IPS-15b (cell line): ENCODE measurements at regions not wholly inside any gene's neighbourhood (a gene's known extent, or its start where the extent isn't known, plus 50 kb on each side); places are given as distances from the start of the nearest gene placed in this dataset.

Experiments used
- H3K27me3 ChIP-seq: one replicate; pipeline ENCODE4 v1.6.1; 2013; ENCODE audit warnings: low read length; ENCODE audit not compliant: control insufficient read depth, insufficient read depth
- H3K36me3 ChIP-seq: one replicate; pipeline ENCODE4 v1.6.1; 2013; ENCODE audit warnings: low read length; ENCODE audit not compliant: control insufficient read depth, insufficient read depth
- H3K4me1 ChIP-seq: one replicate; pipeline ENCODE4 v1.6.1; 2013; ENCODE audit warnings: mild to moderate bottlenecking, low read length; ENCODE audit not compliant: control insufficient read depth, insufficient read depth
- H3K4me3 ChIP-seq: one replicate; pipeline ENCODE4 v1.5.1; 2013; ENCODE audit warnings: low read depth, low read length
- H3K9ac ChIP-seq: one replicate; pipeline ENCODE4 v1.6.1; 2013; ENCODE audit warnings: low read depth, mild to moderate bottlenecking, low read length
- H3K9me3 ChIP-seq: one replicate; pipeline ENCODE4 v1.6.1; 2013; ENCODE audit warnings: mild to moderate bottlenecking, low read length; ENCODE audit not compliant: control insufficient read depth, insufficient read depth

DNA sequence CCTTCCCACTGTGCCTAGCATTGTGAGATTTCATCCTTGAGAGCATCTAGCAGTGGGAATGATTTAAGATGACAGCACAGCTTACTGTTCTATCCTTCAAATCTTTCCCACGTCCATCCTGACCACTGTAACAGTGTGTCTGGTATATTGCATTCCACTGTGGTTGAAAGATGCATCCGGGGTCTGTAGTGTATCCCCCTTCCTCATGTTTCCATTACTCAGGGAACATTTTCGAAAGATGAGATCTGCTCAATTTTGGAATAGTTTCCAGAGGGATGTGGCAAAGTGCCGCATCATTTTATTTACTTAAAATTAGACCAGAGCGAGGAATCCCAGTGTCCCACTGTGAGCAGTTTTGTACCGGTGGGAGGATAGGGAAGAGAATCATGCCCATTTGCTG lies 407.1 kb upstream of the PAPPA start:
- Histone ChIP-seq H3K27me3 (no peaks in the 10 kb centered on the region), H3K4me3 (no peak overlapping the region), H3K36me3 (no peaks in the 10 kb centered on the region), H3K4me1 (no peaks in the 10 kb centered on the region), H3K9me3 (no peaks in the 10 kb centered on the region), H3K9ac (no peak overlapping the region)

DNA sequence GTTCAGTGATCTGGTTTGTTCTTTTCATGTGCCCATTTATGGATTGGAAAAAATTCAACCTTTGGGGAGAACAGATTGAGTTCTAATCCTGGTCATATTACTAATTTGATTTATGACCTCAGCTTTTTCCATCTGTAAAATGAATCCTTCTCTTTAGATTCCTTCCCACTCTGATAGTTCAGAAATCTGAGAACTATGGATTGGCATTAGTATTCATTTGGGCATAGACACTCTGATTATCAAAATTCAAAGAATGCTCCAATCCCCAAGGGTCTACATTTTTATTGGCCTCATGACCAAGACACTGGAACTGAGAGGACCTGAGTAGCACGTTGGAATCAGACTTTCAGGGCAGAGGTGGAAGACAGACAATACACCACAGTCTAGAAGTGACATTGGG lies 405.9 kb upstream of the PAPPA start:
- Histone ChIP-seq H3K27me3 (no peaks in the 10 kb centered on the region), H3K36me3 (no peaks in the 10 kb centered on the region), H3K9ac (no peak overlapping the region), H3K4me1 (no peaks in the 10 kb centered on the region), H3K9me3 (no peaks in the 10 kb centered on the region), H3K4me3 (no peak overlapping the region)

- no peak overlapping the region for H3K4me3 ChIP-seq
Measured at GRCh38 chr9:115756736-115757135, 396.9 kb upstream of the PAPPA start.

DNA sequence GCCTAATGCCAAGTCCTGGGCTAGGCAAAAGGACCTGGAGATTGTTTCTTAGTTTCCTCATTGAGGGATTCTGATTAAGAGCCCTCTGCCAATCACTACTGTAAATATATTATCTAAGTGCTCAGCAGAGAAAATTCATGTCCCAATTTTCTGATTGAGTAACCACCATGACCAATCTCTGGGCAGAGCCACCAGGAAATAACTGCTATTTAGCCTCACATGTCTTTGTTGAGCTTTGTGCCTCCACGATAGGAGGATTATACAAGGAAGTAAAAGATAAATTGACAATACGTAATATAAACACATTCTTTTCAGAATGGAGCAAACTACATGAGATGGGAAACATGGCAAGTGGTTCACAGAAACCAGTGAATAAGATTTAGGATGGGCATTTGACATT lies 396.1 kb upstream of the PAPPA start:
- no peaks in the 10 kb centered on the region for H3K9me3 ChIP-seq
- no peaks in the 10 kb centered on the region for H3K27me3 ChIP-seq
- H3K4me3 ChIP-seq: no peak overlapping the region
- H3K4me1 ChIP-seq: no peaks in the 10 kb centered on the region
- no peak overlapping the region for H3K9ac ChIP-seq
- H3K36me3 ChIP-seq: no peaks in the 10 kb centered on the region

More at GRCh38 chr9:115756736-115757135, 396.9 kb upstream of the PAPPA start:
- Histone ChIP-seq H3K27me3 (no peaks in the 10 kb centered on the region), H3K36me3 (no peaks in the 10 kb centered on the region), H3K9me3 (no peaks in the 10 kb centered on the region), H3K4me1 (no peaks in the 10 kb centered on the region), H3K9ac (no peak overlapping the region)

- H3K4me3 ChIP-seq: no peak overlapping the region
- no peaks in the 10 kb centered on the region for H3K9me3 ChIP-seq
- H3K4me1 ChIP-seq: no peaks in the 10 kb centered on the region
- no peaks in the 10 kb centered on the region for H3K27me3 ChIP-seq
- no peaks in the 10 kb centered on the region for H3K36me3 ChIP-seq
- H3K9ac ChIP-seq: no peak overlapping the region
Measured at GRCh38 chr9:115758441-115758840, 395.1 kb upstream of the PAPPA start.

GRCh38 chr9:115759426-115759825 lies 394.2 kb upstream of the PAPPA start:
- H3K4me1 ChIP-seq: no peaks in the 10 kb centered on the region
- H3K4me3 ChIP-seq: no peak overlapping the region
- H3K36me3 ChIP-seq: no peaks in the 10 kb centered on the region
- H3K9me3 ChIP-seq: no peaks in the 10 kb centered on the region
- no peak overlapping the region for H3K9ac ChIP-seq
- no peaks in the 10 kb centered on the region for H3K27me3 ChIP-seq

GRCh38 chr9:115764645-115765044 lies 388.9 kb upstream of the PAPPA start:
- Histone ChIP-seq H3K27me3 (no peaks in the 10 kb centered on the region), H3K4me1 (no peaks in the 10 kb centered on the region), H3K9ac (no peak overlapping the region), H3K36me3 (no peaks in the 10 kb centered on the region), H3K4me3 (no peak overlapping the region), H3K9me3 (no peaks in the 10 kb centered on the region)

- Histone ChIP-seq H3K27me3 (no peaks in the 10 kb centered on the region), H3K36me3 (no peaks in the 10 kb centered on the region), H3K4me3 (no peak overlapping the region), H3K9me3 (no peaks in the 10 kb centered on the region), H3K4me1 (no peaks in the 10 kb centered on the region), H3K9ac (no peak overlapping the region)
Measured at GRCh38 chr9:115765060-115765459, 388.5 kb upstream of the PAPPA start.

DNA sequence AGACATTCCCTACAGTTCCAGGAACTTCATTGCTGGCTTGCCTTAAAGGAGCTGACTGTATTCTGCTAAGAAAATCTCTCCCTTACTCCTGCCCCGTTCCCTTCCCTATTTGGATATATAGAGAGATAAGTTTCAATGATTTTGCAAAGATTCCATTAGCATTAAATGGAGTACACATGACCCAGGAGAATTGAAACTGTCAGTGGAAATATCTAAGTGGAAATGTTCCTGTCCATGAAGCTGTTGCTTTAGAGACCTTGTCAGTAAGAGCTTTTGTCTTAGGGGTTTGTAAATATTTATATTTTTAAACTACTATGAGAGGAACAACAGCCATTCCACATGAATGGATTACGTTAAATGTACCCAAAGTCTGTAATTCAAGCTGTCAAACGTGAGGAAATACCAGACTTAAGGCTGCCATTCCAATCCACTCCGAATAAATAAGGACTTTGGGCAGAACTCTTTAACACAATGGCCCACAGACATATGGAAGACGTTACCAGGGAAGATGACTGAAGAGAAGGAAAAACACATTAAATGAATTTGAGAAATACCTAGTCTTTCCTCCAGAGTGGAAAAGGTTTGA lies 387.1 kb upstream of the PAPPA start:
- H3K9ac ChIP-seq: no peak overlapping the region
- H3K9me3 ChIP-seq: no peaks in the 10 kb centered on the region
- no peaks in the 10 kb centered on the region for H3K4me1 ChIP-seq
- no peaks in the 10 kb centered on the region for H3K36me3 ChIP-seq
- no peaks in the 10 kb centered on the region for H3K27me3 ChIP-seq
- no peak overlapping the region for H3K4me3 ChIP-seq

- Histone ChIP-seq H3K4me1 (no peaks in the 10 kb centered on the region), H3K9me3 (no peaks in the 10 kb centered on the region), H3K36me3 (no peaks in the 10 kb centered on the region), H3K4me3 (no peak overlapping the region), H3K27me3 (no peaks in the 10 kb centered on the region), H3K9ac (no peak overlapping the region)
Measured at GRCh38 chr9:115770521-115770920, 383.1 kb upstream of the PAPPA start.

DNA sequence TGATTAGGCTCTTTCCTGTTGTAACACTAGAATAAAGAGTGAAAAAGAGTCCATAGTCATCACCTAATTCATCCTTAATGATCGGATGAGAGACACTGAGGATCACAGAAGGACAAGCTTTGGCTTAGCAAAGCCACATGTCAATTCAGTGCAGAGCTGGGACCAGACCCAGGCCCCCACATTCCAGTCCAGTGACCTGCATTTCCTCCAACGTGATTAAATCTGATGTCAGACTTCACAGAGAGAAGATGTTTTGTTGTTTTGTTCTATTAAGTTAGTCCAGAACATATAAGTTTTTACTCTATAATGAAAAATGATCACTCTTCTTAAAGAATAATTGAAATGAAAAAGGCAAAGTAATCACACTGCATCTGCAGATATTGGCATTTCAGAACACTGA lies 377.9 kb upstream of the PAPPA start:
- Histone ChIP-seq H3K9me3 (no peaks in the 10 kb centered on the region), H3K9ac (no peak overlapping the region)

GRCh38 chr9:115777610-115778009 lies 376.0 kb upstream of the PAPPA start:
- Histone ChIP-seq H3K27me3 (no peaks in the 10 kb centered on the region), H3K4me1 (no peaks in the 10 kb centered on the region), H3K9ac (no peak overlapping the region), H3K36me3 (no peaks in the 10 kb centered on the region), H3K9me3 (no peaks in the 10 kb centered on the region), H3K4me3 (no peak overlapping the region)

More for the DNA sequence above, 377.9 kb upstream of the PAPPA start:
- Histone ChIP-seq H3K4me1 (no peaks in the 10 kb centered on the region), H3K36me3 (no peaks in the 10 kb centered on the region), H3K27me3 (no peaks in the 10 kb centered on the region), H3K4me3 (no peak overlapping the region)
